ENCODE measurements at regions not wholly inside any gene's neighbourhood (a gene's known extent, or its start where the extent isn't known, plus 50 kb on each side); places are given as distances from the start of the nearest gene placed in this dataset.
"Not testable (repeated sequence)": the region's sequence is repeated elsewhere in the genome, so short reads cannot be mapped to it uniquely, and the experiment has no call there.

- no peak for DNase-seq
These were observed 972.6 kb downstream of the TMTC2 start for GRCh38 chr12:83659321-83659720.

GRCh38 chr12:83656004-83656403, 969.3 kb downstream of the TMTC2 start:
- DNase-seq, result no peak

- no peak for DNase-seq
These were observed 955.5 kb downstream of the TMTC2 start for GRCh38 chr12:83642205-83642604.

- DNase-seq, result no peak
These were observed 955.1 kb downstream of the TMTC2 start for GRCh38 chr12:83641789-83642188.

GRCh38 chr12:83634726-83635267, 948.1 kb downstream of the TMTC2 start:
- DNase-seq, result no peak

GRCh38 chr12:83630526-83630925, 943.8 kb downstream of the TMTC2 start:
- no peak for DNase-seq

- no peak for DNase-seq
These were observed 943.2 kb downstream of the TMTC2 start for GRCh38 chr12:83629931-83630330.

- no peak for DNase-seq
These were observed 935.5 kb downstream of the TMTC2 start for GRCh38 chr12:83622205-83622604.

- DNase-seq, result no peak
These were observed 933.3 kb downstream of the TMTC2 start for GRCh38 chr12:83619973-83620372.

GRCh38 chr12:83615152-83615551, 928.4 kb downstream of the TMTC2 start:
- no peak for DNase-seq

- no peak for DNase-seq
These were observed 926.9 kb downstream of the TMTC2 start for GRCh38 chr12:83613586-83614110.

GRCh38 chr12:83603106-83603505, 916.4 kb downstream of the TMTC2 start:
- no peak for DNase-seq

GRCh38 chr12:83575326-83575725, 888.6 kb downstream of the TMTC2 start:
- DNase-seq, result no peak

- DNase-seq, result no peak
These were observed 887.4 kb downstream of the TMTC2 start for GRCh38 chr12:83574142-83574541.

- DNase-seq, result no peak
These were observed 887.0 kb downstream of the TMTC2 start for GRCh38 chr12:83573671-83574070.

- DNase-seq, result no peak
These were observed 872.9 kb downstream of the TMTC2 start for GRCh38 chr12:83559650-83560049.

GRCh38 chr12:83556040-83556439, 869.3 kb downstream of the TMTC2 start:
- not testable (repeated sequence) for DNase-seq

GRCh38 chr12:83541446-83541845, 854.7 kb downstream of the TMTC2 start:
- DNase-seq, result no peak

GRCh38 chr12:83538361-83538965, 851.8 kb downstream of the TMTC2 start:
- no peak for DNase-seq

GRCh38 chr12:83537428-83538053, 850.8 kb downstream of the TMTC2 start:
- DNase-seq, result no peak

GRCh38 chr12:83536496-83536895, 849.8 kb downstream of the TMTC2 start:
- no peak for DNase-seq

GRCh38 chr12:83528571-83528970, 841.9 kb downstream of the TMTC2 start:
- no peak for DNase-seq

GRCh38 chr12:83527810-83528209, 841.1 kb downstream of the TMTC2 start:
- DNase-seq, result no peak

GRCh38 chr12:83515306-83516026, 828.8 kb downstream of the TMTC2 start:
- no peak for DNase-seq
